ENCODE measurements at regions not wholly inside any gene's neighbourhood (a gene's known extent, or its start where the extent isn't known, plus 50 kb on each side); places are given as distances from the start of the nearest gene placed in this dataset.

DNA sequence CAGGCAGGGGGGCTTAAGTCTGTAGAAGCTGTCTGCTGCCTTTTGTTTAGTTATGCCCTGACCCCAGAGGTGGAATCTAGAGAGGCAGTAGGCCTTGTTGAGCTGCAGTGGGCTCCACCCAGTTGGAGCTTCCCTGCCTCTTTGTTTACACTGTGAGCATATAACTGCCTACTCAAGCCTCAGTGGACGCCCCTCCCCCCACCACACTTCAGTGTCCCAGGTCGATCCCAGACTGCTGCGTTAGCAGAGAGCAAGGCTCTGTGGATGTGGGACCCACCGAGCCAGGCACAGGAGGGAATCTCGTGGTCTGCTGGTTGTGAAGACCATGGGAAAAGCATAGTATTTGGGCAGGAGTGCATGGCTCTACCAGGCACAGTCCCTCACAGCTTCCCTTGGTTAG lies 446.8 kb upstream of the RARB start:
- no peak for TF ChIP-seq POLR2A (IDR thresholded peaks at IDR 0.05)
- TF ChIP-seq, protein P1, sequence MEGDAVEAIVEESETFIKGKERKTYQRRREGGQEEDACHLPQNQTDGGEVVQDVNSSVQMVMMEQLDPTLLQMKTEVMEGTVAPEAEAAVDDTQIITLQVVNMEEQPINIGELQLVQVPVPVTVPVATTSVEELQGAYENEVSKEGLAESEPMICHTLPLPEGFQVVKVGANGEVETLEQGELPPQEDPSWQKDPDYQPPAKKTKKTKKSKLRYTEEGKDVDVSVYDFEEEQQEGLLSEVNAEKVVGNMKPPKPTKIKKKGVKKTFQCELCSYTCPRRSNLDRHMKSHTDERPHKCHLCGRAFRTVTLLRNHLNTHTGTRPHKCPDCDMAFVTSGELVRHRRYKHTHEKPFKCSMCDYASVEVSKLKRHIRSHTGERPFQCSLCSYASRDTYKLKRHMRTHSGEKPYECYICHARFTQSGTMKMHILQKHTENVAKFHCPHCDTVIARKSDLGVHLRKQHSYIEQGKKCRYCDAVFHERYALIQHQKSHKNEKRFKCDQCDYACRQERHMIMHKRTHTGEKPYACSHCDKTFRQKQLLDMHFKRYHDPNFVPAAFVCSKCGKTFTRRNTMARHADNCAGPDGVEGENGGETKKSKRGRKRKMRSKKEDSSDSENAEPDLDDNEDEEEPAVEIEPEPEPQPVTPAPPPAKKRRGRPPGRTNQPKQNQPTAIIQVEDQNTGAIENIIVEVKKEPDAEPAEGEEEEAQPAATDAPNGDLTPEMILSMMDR (IDR thresholded peaks at IDR 0.05), result no peak

Measured in testis (tissue), 2 donors.